A549 (cell line): ENCODE measurements at regions not wholly inside any gene's neighbourhood (a gene's known extent, or its start where the extent isn't known, plus 50 kb on each side); places are given as distances from the start of the nearest gene placed in this dataset.

ENCODE experiments used
- MAFK ChIP-seq: fragments of 450-650 bp; IDR thresholded peaks from 2 replicates; pipeline ENCODE4 v1.6.1; 2014; ENCODE audit not compliant: partially characterized antibody
- POLR2A ChIP-seq: IDR thresholded peaks from 2 replicates; pipeline ENCODE4 v1.6.1; 2012; ENCODE audit warnings: mild to moderate bottlenecking, low read length
- TF ChIP-seq, protein P1 (sequence below): fragments of >200 bp; sonication (Bioruptor Twin); formaldehyde crosslinking; IDR thresholded peaks from 3 replicates; pipeline ENCODE4 v1.5.1; 2016
- TF ChIP-seq, protein P2 (sequence below): fragments of >200 bp; sonication (Bioruptor Twin); formaldehyde crosslinking; IDR thresholded peaks from 3 replicates; pipeline ENCODE4 v1.6.1; 2016

DNA sequence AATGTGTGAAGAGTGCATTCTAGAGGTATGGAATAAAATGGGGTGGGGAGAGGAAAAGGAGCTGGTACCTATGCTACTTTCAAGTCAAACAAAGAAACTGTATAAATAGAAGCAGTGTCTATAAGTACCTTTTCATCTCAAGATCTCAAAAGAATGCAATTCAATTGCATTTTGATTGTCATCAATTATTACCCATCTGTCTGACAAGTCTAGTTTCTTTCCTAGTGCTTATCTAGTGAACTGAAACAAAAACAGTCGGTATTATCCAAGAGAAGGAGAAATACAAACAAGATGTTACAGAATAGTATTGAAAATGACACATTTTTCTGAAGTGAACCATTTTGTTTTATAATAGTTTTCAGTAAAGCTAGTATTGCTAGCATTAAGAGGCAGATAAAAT is 754.5 kb upstream of the LRRN3 start:
- TF ChIP-seq, protein P1, sequence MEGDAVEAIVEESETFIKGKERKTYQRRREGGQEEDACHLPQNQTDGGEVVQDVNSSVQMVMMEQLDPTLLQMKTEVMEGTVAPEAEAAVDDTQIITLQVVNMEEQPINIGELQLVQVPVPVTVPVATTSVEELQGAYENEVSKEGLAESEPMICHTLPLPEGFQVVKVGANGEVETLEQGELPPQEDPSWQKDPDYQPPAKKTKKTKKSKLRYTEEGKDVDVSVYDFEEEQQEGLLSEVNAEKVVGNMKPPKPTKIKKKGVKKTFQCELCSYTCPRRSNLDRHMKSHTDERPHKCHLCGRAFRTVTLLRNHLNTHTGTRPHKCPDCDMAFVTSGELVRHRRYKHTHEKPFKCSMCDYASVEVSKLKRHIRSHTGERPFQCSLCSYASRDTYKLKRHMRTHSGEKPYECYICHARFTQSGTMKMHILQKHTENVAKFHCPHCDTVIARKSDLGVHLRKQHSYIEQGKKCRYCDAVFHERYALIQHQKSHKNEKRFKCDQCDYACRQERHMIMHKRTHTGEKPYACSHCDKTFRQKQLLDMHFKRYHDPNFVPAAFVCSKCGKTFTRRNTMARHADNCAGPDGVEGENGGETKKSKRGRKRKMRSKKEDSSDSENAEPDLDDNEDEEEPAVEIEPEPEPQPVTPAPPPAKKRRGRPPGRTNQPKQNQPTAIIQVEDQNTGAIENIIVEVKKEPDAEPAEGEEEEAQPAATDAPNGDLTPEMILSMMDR, result no peak
- TF ChIP-seq, protein P2, sequence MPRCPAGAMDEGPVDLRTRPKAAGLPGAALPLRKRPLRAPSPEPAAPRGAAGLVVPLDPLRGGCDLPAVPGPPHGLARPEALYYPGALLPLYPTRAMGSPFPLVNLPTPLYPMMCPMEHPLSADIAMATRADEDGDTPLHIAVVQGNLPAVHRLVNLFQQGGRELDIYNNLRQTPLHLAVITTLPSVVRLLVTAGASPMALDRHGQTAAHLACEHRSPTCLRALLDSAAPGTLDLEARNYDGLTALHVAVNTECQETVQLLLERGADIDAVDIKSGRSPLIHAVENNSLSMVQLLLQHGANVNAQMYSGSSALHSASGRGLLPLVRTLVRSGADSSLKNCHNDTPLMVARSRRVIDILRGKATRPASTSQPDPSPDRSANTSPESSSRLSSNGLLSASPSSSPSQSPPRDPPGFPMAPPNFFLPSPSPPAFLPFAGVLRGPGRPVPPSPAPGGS, result no peak
- no peak for TF ChIP-seq POLR2A
- no peak for TF ChIP-seq MAFK
